BJ (cell line): ENCODE measurements at regions not wholly inside any gene's neighbourhood (a gene's known extent, or its start where the extent isn't known, plus 50 kb on each side); places are given as distances from the start of the nearest gene placed in this dataset.

ENCODE experiments used
- CTCF ChIA-PET: fragments of 350-600 bp; formaldehyde crosslinking; extraction: SDS; loops from one replicate; lab custom pipeline; 2021; ENCODE audit warnings: antibody characterized with exemption, inconsistent platforms; lab: Yijun Ruan, JAX
- POLR2A ChIA-PET: fragments of 300-600 bp; sonication (Branson Sonifier 250); formaldehyde crosslinking; extraction: SDS; loops from one replicate; lab custom pipeline; 2021; ENCODE audit warnings: antibody characterized with exemption; lab: Charles Lee
- DNase-seq: peaks from one replicate; pipeline ENCODE4 v3.0.0-alpha.2; 2011; ENCODE audit warnings: low read depth
- H3K27me3 ChIP-seq: 2 replicates; pipeline ENCODE4 v1.6.0; 2011; ENCODE audit warnings: low read length; ENCODE audit not compliant: control insufficient read depth, insufficient read depth
- H3K36me3 ChIP-seq: 2 replicates; pipeline ENCODE4 v1.5.1; 2011; ENCODE audit warnings: low read length; ENCODE audit not compliant: control insufficient read depth, insufficient read depth
- H3K4me3 ChIP-seq: 2 replicates; pipeline ENCODE4 v1.5.1; 2011; ENCODE audit warnings: low read depth, mild to moderate bottlenecking, control low read depth, low read length
- TF ChIP-seq, protein P1 (sequence below): IDR thresholded peaks from 2 replicates; pipeline ENCODE4 v1.5.1; 2011; ENCODE audit warnings: low read depth, mild to moderate bottlenecking, control low read depth, inconsistent platforms, low read length, moderate library complexity; ENCODE audit not compliant: insufficient read depth

GRCh38 chr12:107458163-107458562, 227.4 kb upstream of the PWP1 start:
- no peaks in the 10 kb centered on the region for H3K36me3 ChIP-seq
- no peaks in the 10 kb centered on the region for H3K27me3 ChIP-seq
- ChIA-PET POLR2A (no interaction called here), CTCF (no interaction called here)
- TF ChIP-seq, protein P1, sequence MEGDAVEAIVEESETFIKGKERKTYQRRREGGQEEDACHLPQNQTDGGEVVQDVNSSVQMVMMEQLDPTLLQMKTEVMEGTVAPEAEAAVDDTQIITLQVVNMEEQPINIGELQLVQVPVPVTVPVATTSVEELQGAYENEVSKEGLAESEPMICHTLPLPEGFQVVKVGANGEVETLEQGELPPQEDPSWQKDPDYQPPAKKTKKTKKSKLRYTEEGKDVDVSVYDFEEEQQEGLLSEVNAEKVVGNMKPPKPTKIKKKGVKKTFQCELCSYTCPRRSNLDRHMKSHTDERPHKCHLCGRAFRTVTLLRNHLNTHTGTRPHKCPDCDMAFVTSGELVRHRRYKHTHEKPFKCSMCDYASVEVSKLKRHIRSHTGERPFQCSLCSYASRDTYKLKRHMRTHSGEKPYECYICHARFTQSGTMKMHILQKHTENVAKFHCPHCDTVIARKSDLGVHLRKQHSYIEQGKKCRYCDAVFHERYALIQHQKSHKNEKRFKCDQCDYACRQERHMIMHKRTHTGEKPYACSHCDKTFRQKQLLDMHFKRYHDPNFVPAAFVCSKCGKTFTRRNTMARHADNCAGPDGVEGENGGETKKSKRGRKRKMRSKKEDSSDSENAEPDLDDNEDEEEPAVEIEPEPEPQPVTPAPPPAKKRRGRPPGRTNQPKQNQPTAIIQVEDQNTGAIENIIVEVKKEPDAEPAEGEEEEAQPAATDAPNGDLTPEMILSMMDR, result no peak
- no peak for DNase-seq
- H3K4me3 ChIP-seq, result no peak overlapping the region

DNA sequence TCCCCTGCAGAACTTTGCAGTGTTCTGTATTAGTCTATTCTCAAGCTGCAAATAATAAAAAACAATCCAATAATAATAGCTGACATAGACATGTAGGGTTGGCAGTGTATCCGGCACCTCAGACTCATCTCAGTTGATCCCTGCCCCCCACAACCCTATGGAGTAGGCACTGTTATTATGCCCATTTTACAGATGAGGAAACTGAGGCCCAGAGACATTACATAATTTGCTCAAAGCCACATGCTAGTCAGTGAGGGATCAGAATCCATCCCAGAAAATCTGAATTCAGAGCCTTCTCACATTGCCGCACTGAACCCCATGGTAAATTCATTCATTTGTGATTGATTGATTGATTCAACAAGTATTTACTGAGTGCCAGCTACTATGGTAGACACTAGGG, 226.6 kb upstream of the PWP1 start:
- TF ChIP-seq, protein P1, result no peak
- no peak for DNase-seq
- no peaks in the 10 kb centered on the region for H3K27me3 ChIP-seq
- no peaks in the 10 kb centered on the region for H3K36me3 ChIP-seq
- POLR2A ChIA-PET, result no interaction called here
- CTCF ChIA-PET, result no interaction called here
- no peak overlapping the region for H3K4me3 ChIP-seq

GRCh38 chr12:107459641-107460040, 226.0 kb upstream of the PWP1 start:
- no peak for DNase-seq
- ChIA-PET POLR2A (no interaction called here), CTCF (no interaction called here)

GRCh38 chr12:107461222-107461975, 224.2 kb upstream of the PWP1 start:
- ChIA-PET POLR2A (no interaction called here), CTCF (no interaction called here)
- DNase-seq, result peak; percentile 11
- Histone ChIP-seq H3K4me3 (no peak overlapping the region), H3K36me3 (no peaks in the 10 kb centered on the region), H3K27me3 (no peaks in the 10 kb centered on the region)
- TF ChIP-seq, protein P1, result no peak

More at GRCh38 chr12:107459641-107460040, 226.0 kb upstream of the PWP1 start:
- TF ChIP-seq, protein P1, result no peak
- Histone ChIP-seq H3K4me3 (no peak overlapping the region), H3K36me3 (no peaks in the 10 kb centered on the region), H3K27me3 (no peaks in the 10 kb centered on the region)

DNA sequence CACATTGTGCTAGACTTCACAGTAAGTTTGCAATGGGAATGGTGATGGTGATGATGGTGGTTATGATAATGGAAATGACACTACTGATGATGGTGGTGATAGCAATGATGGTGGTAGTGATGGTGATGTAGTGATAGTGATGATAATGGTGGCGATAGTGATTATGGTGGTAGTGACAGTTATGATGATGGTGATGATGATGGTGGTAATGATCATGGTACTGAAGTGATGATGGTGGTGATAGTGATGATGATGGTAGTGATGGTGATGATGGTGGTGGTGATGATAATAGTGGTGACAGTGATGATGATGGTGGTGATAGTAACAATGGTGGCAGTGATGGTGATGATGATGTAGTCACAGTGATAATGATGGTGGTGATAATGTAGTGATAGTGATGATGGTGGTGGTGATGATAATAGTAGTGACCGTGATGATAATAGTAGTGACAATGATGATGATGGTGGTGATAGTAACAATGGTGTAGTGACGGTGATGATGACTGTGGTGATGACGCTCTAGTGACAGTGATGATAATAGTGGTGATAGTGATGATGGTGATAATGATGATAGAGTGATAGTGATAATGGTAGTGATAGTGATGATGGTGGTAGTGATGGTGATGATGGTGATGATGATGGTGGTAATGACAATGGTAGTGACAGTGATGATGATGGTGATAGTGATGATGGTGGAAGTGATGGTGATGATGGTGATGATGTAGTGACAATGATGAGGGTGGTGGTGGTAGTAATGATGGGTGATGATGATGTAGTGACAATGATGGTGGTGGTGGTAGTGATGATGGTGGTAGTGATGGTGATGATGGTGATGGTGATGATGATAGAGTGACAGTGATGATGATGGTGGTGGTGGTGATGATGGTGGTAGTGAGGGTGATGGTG, 222.9 kb upstream of the PWP1 start:
- Histone ChIP-seq H3K36me3 (no peaks in the 10 kb centered on the region), H3K4me3 (no peak overlapping the region), H3K27me3 (no peaks in the 10 kb centered on the region)
- no peak for DNase-seq
- POLR2A ChIA-PET, result no interaction called here
- CTCF ChIA-PET, result no interaction called here
- TF ChIP-seq, protein P1, result no peak
